IPS-11a (cell line): ENCODE measurements at regions not wholly inside any gene's neighbourhood (a gene's known extent, or its start where the extent isn't known, plus 50 kb on each side); places are given as distances from the start of the nearest gene placed in this dataset.
"Not testable (repeated sequence)": the region's sequence is repeated elsewhere in the genome, so short reads cannot be mapped to it uniquely, and the experiment has no call there.

Experiments used
- H3K4me3 ChIP-seq: one replicate; pipeline ENCODE4 v1.5.1; 2013; ENCODE audit warnings: low read depth, low read length, control low read depth

DNA sequence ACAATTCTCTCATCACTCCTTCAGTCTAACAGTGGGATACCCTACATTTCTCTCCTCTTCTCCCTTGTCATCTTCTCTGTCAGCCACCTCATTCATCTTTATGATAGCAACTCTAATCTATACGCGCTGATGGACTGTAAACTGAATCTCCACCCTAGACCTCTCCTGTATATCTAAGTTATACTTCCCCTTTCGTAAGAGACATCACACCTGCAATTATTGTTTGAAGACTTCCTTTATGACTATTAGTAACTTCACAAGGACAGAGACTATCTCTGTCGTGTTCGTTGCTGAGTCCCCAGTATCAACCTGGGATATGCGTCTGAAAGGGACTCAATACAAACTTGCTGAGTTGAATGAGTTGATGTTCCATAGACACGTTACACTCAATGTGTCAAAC is 263.2 kb downstream of the IRS1 start:
- no peak overlapping the region for H3K4me3 ChIP-seq

DNA sequence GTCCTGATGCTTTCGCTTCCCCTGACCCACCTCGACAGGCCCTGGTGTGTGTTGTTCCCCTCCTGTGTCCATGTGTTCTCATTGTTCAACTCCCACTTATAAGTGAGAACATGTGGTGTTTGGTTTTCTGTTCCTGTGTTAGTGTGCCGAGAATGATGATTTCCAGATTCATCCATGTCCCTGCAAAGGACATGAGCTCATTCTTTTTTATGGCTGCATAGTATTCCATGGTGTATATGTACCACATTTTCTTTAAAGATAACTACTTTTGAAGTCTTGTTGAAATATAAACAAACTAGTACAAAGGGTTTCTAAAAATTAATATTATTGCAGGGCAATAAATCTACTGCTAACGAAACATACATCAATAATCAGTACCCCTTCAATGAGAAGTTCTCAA is 266.6 kb downstream of the IRS1 start:
- H3K4me3 ChIP-seq, result not testable (repeated sequence)

DNA sequence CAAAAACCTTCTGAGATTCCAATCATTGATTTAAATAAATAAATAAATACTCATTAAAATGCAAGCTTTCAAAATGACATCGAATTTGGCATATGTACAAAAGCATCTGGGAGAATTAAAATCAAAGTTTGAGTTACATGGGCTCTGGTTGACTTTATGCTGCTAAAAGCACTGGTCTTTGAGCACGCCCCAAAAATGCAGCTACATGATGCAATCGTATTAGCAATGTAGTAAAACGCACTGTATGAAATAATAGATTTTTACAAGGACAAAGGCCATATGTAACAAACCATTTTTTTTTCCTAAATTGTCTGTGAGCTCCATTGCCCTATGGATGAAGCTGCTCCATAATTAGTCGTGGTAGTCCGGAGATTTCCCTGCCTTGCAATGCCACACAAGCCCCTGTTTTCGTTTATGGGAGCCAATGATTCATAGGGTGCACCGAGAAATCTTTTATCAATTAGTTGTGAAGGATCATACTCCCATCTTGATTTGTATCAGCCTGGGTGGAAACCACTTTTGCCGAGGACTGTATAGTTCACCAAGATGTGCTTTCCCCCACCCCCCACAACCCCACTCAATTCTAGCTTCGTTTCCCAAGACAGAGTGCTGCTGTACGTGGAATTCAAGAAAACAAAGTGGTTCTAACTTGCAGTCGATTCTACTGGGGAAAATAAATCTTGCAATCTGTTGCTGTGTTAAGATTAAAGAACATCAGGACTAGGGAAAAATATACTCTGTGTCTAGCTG is 268.4 kb downstream of the IRS1 start:
- no peak overlapping the region for H3K4me3 ChIP-seq

DNA sequence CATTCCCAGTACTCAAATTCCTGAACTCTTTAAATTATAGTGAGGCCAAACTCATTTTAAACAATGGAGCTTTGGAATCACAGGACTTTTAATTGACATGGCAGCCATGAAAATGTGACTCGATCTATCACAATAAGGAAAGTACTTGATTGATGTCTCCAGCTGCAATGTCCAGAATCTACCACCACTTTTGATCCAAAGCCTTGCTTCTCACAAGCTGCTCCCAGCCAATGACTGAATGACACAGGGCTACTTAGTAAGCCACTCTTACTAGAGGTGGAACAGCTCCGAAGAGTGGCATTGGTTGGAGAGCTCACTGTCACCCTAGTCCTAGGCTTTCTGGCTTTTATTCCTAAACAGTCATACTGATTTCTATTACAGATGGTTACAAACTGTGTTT is 270.1 kb downstream of the IRS1 start:
- H3K4me3 ChIP-seq, result no peak overlapping the region

DNA sequence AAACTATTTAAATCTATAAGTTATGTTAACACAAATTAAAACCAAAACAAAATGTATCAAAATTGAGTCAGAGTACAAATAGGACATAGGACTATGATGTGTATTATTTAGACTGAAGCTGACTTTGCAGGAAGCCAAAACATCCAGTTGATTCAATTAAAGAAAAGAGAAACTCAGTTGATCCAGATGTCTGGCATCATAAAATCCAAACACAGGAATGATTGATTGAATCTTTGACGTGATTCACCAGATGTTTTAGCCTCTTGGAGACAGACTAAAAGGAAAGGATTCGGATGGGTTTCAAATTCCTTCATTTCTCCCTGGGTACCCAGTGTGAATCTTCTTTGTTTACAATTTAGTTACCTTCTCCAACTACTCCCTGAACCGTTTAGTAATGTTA is 272.9 kb downstream of the IRS1 start:
- no peak overlapping the region for H3K4me3 ChIP-seq

DNA sequence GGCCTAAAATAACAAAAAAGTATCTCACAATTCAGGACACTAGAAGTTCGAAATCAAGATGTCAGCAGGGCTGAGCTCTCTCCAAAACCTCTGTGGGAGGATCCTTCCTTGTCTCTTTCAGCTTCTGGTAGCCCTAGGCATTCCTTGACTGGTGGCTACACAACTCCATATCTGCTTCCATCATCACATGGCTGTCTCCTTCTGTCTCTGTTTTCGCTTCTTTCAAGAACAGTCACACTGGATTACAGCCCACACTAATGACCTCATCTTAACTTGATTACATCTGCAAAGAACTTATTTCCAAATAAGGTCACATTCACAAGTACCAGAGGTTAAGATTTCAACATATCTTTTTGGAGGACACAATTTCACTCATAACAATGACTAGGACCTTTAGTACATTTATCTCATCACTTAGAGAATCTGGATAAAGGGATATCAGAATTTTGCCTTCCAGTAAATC is 275.2 kb downstream of the IRS1 start:
- no peak overlapping the region for H3K4me3 ChIP-seq

DNA sequence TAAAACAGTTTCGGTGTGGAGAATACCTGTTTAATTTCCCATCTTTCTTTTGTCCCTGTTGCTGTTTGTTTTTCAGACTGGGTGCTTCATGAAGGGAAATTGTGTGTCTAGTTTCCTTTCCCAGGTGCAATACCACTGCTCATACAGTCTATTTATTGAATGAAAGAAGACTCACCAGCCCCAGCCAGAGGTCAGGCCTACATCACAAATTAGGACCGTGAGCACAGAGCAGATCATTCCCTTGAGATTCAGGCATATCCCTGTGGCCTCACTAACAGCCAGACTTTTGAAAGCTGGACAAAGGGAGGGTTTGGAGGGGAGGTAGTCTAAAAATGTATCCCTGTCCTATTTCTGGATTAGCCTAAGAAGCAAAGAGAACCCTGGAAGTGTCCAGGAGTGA is 278.9 kb downstream of the IRS1 start:
- H3K4me3 ChIP-seq, result no peak overlapping the region

DNA sequence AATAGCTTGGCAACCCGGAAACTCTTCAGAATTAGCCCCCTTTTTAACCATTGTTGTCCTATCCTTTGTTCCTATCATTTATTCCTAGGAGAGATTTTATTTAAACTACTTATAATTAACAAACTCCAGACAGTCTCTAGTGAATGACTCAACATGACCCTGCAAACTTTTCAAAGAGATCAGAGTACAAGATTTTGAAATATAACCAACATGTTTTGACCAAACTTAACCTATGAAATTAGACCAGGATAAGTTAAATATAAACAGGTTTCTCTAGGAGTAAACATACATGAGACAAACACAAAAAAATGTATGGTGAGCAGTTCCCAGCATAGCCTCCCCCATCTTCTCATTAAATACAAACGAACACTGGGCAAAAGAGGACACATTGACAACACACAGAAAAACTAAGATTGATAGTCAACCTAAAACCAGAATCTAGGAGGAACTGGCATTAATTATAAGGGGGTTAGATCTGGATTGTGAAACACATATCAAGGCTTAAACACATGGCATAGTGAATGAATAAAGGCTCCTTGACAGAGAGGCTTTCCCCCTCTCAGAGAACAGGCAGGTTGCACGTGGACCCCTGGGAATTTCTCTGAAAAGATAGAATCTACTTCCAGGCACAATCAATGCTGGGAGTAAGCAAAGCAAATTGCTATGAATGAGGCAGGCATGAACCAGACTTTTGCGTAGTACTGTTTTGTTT is 284.1 kb downstream of the IRS1 start:
- no peak overlapping the region for H3K4me3 ChIP-seq

DNA sequence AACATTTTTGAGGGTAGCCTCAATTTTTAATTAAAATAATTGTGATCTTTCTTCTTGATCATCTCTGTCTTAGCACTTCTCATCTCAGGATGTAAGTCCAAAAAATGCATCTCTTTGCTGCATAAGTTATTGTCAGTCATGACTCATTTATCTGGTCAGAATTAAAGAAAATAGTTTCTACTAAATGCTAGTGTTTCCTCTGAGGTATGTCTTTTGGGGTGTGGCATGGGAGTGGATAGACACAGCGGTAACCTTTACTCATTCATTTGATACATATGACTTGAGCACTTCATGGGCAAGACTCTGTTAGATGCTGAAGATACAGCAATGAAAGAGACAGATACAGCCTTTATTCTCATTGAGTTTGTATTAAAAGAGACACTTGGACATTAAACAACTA is 284.7 kb downstream of the IRS1 start:
- no peak overlapping the region for H3K4me3 ChIP-seq

DNA sequence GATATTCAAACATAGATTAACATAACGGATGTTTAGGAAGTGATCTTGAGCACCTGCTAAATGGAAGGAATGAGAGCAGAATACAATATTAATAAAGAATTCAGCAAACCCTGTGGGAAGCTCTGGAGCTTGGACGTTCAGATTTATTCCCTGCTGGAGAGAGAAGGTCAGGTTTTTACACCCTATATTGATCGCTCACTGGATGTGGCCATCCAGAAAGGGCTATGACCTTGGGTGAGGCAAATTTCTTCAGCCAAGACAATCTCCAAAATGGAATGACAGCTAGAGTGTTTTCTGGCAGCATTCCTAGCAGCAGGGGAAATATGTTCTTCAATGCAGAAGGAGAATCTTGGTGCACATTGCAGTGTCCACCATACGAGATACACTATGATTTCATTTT is 288.3 kb downstream of the IRS1 start:
- H3K4me3 ChIP-seq, result no peak overlapping the region

DNA sequence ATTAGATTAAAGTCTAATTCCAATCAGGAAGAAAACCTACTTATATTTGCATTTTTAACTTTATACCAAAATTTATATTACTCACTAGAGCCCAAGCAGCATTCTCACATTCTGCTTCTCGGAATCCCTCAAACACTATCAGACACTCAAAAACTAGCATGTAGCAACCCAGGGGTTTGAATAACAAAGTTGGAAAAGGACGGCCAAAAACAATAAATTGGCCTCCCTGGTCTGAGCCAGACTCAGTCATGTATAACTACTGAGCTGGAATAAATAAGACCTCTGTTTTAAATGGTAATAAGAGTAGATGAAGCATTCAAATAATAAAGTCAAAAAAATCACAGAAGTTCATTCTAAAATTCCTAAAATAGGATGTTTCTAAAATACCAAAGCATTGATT is 290.9 kb downstream of the IRS1 start:
- H3K4me3 ChIP-seq, result no peak overlapping the region

DNA sequence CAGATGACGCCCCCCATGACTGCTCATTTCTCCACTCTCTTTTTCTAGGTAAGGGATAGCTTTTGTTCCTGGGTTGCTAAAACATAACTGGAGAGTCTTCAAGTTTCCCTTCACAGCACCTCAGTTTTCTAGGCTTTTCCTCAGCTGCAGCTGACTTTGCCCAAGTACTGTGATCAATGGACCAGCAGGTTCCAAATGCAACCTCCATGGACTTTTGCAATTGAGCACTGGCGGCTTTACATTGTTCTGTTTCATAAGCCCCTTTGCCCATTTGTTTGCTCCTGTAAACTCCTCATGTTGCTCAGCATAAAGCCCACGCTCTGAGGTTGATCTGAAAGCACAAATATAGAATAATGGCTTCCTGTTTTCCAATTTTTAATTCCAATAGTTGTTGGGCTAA is 291.6 kb downstream of the IRS1 start:
- no peak overlapping the region for H3K4me3 ChIP-seq

DNA sequence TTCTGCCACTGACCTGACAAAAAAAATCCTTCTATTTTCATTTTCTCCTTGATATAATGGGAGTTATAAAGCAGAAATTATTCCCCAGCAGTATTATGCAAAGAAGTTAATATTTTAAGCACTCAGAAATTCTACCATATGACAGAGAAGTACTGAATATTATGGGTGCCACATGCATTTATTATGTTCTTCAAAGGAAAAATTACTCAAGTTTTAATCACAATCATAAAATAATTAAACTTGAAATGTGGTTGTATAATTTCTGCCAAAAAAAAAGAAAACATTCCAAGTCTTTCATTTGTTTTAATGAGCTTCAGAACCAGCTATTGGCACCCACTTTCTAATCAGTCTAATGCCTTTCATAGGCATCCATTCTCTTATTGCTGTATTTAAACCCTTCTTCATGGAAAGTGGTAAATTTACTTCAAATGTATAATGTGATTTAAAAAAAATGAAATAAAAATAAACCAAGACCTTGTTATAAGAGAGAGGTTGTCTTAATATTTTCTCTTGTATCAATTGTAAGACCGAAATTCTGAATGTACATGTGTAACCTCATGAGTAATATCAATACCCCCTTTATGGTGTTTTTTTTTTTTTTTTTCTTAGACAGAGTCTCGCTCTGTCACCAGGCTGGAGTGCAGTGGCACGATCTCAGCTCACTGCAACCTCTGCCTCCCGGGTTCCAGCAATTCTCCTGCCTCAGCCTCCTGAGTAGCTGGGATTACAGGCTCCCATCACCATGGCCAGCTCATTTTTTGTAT is 302.3 kb downstream of the IRS1 start:
- no peak overlapping the region for H3K4me3 ChIP-seq

DNA sequence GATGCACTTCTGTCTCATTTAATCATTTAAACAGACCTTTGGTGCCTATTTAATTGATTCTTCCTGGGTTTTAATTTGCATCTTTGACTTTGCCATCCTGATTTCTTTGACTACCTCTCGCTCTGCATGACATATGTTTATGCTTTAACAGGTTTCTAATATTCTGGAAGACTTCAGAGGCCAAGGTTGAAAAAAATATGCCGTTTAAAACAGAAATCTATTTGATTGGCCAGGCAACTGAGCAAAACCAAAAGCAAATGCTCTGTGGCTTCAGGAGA is 303.4 kb downstream of the IRS1 start:
- H3K4me3 ChIP-seq, result no peak overlapping the region

DNA sequence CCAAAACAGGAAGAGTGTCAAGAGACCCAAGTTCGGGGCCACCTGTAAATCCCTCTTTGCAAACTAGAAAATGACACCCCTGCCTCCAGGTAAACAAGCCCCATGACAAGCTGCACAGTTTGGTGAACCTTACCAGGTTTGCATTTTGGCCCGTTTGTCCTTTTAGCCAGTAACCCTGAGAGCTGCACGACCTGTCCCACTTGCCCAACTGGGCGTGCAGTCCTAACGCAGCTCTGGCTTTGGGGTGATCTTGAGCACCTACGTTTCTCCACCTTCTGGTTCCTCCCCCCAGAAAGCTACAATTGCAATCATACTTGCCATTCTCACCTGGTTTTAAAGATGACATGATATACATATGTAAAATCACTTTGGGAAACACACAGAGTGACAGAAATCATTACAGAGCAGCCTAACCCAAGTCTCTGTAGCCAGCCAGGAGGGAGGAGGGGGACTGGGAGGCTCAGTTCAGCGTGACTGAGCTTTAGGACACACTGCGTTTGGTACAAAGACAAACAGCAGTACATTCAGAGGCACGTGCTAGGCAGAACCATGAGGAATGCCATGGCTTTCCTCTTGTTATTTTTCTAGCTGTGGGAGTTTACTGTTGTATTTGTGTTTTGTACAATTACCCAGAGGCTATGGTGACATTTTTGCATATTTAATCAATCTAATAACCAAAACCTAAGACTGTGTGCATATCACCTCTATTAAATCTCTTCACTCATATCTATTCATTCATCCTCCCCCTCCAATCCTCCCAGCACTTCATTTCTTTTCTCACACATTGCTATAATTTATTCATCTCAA is 304.0 kb downstream of the IRS1 start:
- no peak overlapping the region for H3K4me3 ChIP-seq

DNA sequence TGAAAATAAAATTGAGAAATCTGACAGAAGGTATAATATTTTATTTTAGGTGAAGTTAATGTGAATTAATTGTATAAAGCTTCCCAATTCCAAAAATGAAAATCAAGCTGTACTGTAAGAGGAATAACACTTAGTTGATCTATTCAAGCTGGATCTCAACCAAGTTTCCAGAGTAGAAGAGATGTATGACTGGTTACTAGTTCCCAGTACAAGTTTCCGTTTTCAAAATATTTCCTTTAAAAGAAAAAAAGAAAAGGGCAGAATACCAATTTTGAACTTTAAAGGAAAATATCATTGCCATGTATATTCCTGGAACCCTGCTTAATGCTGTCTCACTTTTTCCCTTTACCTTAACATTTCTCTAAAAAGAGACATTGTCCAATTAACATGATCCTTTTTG is 308.5 kb downstream of the IRS1 start:
- no peak overlapping the region for H3K4me3 ChIP-seq

DNA sequence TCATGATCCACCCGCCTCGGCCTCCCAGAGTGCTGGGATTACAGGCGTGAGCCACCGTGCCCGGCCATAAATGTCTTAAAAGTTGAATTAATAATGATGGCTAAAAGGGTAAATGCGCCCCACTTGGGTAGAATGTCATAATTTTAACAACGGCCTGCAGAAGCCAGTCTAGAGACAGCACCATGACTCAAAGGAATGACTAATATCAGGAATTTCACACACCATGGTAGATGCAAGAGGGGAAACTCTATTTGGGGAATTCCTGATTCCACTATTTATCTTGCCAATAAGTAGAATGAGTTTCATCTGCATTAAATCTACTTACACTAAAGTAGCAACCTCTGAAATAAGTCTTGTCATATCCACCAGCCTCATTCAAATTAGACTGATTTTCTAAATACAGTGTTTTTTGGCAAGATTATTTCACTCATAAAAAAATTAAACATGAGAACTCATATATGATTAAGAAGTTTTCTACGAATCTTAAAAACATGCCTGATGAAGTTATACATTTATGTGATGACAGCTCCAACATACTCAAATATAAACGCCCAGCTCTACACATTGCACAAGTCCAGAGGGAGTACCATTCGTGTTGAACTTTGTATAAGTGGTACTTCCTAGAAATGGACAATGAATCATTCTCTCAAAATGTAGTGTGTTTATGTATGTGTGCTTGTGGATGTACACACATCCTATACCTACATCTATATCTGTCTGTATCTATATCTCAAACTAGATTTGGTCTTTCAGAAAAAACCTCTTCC is 309.7 kb downstream of the IRS1 start:
- H3K4me3 ChIP-seq, result no peak overlapping the region

DNA sequence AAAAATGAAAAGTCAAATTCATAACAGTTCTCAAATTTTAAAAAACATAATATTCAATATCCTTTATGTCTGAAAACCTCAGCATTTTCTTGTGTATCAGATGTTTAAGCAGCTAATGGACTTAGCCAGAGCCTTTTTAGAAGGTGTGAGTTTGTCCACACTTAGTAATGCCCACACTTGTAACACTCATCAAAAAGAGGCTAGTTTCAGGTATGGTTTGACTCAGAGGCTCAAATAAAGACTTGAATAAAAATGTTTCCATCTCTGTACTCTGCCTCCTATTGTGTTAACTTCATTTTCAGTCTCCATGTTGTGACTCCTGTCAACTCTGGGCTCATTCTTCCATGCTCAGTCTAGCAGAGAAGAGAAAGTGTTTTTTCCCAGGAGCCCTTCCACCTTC is 311.6 kb downstream of the IRS1 start:
- H3K4me3 ChIP-seq, result no peak overlapping the region

DNA sequence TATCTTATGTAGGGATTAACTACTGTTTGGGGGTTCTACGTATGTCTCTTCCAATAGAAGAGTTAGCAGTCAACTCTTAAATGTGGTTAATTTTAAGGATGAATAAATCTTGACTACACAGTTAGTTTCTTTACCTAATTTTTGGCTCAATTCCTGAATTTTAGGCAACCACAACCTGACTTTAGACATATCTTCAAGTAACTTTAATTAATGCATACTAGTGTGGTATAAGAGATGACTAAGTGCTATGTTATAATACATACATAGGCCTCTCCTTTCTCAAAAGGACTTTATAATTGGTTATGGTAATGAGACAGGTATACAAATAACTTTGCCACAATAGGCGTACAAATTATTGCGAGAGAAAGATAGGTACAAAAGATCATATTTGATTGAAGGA is 312.0 kb downstream of the IRS1 start:
- no peak overlapping the region for H3K4me3 ChIP-seq

DNA sequence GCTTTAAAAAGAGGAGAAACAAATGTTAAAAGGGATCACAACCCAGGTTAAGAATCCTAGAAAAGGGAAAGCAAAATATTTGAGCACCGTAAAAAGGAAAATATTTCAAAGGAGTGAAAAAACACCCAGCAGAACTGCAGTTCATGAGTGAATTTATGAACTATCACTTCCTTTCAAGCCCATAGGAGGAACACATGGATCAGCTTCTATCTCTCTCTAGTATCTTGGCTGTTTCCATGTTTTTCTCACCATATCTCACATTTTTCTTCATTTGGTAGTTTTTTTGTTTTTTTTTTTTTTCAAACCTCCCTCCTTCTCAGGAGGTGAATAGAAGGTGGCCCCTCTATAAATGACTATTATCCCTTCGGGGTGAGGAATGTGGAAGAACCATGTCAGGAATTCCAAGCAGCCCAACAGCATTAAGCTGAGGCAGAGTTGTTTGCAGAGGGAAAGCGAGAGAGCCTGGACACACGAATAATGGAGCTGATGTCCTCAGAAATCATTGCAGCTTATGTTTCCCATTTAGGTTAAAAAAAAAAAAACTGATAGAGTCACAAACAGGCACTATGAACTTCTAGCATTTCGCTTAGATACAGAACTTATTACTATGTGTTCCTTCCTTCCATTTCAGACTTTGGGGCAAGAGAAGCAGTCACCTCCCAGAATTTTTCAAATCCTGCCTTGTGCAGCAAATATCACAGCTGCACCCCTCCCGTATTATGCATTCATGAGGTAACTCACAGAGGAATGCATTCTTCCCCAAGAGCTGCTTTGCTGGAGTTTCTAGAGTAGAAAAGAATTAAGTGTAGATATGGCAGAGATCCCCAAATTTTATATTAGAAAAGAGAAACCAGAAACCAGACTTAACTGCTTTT is 315.6 kb downstream of the IRS1 start:
- no peak overlapping the region for H3K4me3 ChIP-seq
